Osteocyte (in vitro differentiated cells): ENCODE measurements at regions not wholly inside any gene's neighbourhood (a gene's known extent, or its start where the extent isn't known, plus 50 kb on each side); places are given as distances from the start of the nearest gene placed in this dataset.
A peak's percentile ranks its signal among the peaks of the same experiment; 100 is the strongest.

Experiments used
- DNase-seq: peaks from one replicate; pipeline ENCODE4 v3.0.0; 2021; ENCODE audit warnings: mixed read lengths; ENCODE audit not compliant: unreplicated experiment; ENCODE audit errors: extremely low spot score
- H3K27ac Mint-ChIP-seq: one replicate; pipeline ENCODE4 v1.8.0; 2021; ENCODE audit warnings: mild to moderate bottlenecking, mixed read lengths; ENCODE audit not compliant: unreplicated experiment
- H3K27me3 Mint-ChIP-seq: one replicate; pipeline ENCODE4 v1.8.0; 2021; ENCODE audit warnings: mixed read lengths; ENCODE audit not compliant: unreplicated experiment
- H3K36me3 Mint-ChIP-seq: one replicate; pipeline ENCODE4 v1.8.0; 2021; ENCODE audit warnings: mixed read lengths; ENCODE audit not compliant: unreplicated experiment
- H3K4me1 Mint-ChIP-seq: one replicate; pipeline ENCODE4 v1.8.0; 2021; ENCODE audit warnings: mixed read lengths; ENCODE audit not compliant: unreplicated experiment
- H3K4me3 Mint-ChIP-seq: one replicate; pipeline ENCODE4 v1.8.0; 2021; ENCODE audit warnings: mild to moderate bottlenecking, moderate library complexity, mixed read lengths; ENCODE audit not compliant: unreplicated experiment
- H3K9me3 Mint-ChIP-seq: one replicate; pipeline ENCODE4 v1.8.0; 2021; ENCODE audit warnings: mixed read lengths; ENCODE audit not compliant: unreplicated experiment
- CTCF ChIP-seq: fragments of 200-600 bp; sonication (generic); IDR thresholded peaks from 2 replicates; pipeline ENCODE4 v1.5.0; 2021; ENCODE audit warnings: antibody characterized with exemption, mild to moderate bottlenecking, moderate library complexity

- H3K27me3 Mint-ChIP-seq: peaks cover 3% of the 10 kb centered on the region
- no peaks in the 10 kb centered on the region for H3K4me1 Mint-ChIP-seq
- DNase-seq: no peak
- no peak overlapping the region for H3K4me3 Mint-ChIP-seq
- no peak overlapping the region for H3K27ac Mint-ChIP-seq
- no peaks in the 10 kb centered on the region for H3K9me3 Mint-ChIP-seq
- H3K36me3 Mint-ChIP-seq: no peaks in the 10 kb centered on the region
- no peak for TF ChIP-seq CTCF
These were observed 211.6 kb upstream of the FAM241A start for GRCh38 chr4:111933703-111934102.

GRCh38 chr4:111934314-111934713 is 210.9 kb upstream of the FAM241A start:
- Mint-ChIP-seq H3K4me1 (no peaks in the 10 kb centered on the region), H3K9me3 (no peaks in the 10 kb centered on the region), H3K36me3 (no peaks in the 10 kb centered on the region), H3K27me3 (peaks cover 3% of the 10 kb centered on the region), H3K4me3 (no peak overlapping the region), H3K27ac (no peak overlapping the region)
- no peak for TF ChIP-seq CTCF
- no peak for DNase-seq

GRCh38 chr4:111937368-111937767 is 207.9 kb upstream of the FAM241A start:
- DNase-seq: no peak
- Mint-ChIP-seq H3K4me1 (no peaks in the 10 kb centered on the region), H3K36me3 (no peaks in the 10 kb centered on the region), H3K27ac (no peak overlapping the region), H3K4me3 (no peak overlapping the region), H3K9me3 (no peaks in the 10 kb centered on the region), H3K27me3 (peaks cover 3% of the 10 kb centered on the region)
- peak; percentile 29 for TF ChIP-seq CTCF

GRCh38 chr4:111941957-111942356 is 203.3 kb upstream of the FAM241A start:
- Mint-ChIP-seq H3K27me3 (peaks cover 6% of the 10 kb centered on the region), H3K36me3 (no peaks in the 10 kb centered on the region), H3K27ac (no peak overlapping the region), H3K9me3 (peaks cover 4% of the 10 kb centered on the region), H3K4me3 (no peak overlapping the region), H3K4me1 (no peaks in the 10 kb centered on the region)
- no peak for DNase-seq
- no peak for TF ChIP-seq CTCF

GRCh38 chr4:111943796-111944203 is 201.5 kb upstream of the FAM241A start:
- H3K4me3 Mint-ChIP-seq: no peak overlapping the region
- DNase-seq: no peak
- H3K36me3 Mint-ChIP-seq: no peaks in the 10 kb centered on the region
- H3K27me3 Mint-ChIP-seq: peaks cover 6% of the 10 kb centered on the region
- TF ChIP-seq CTCF: peak; percentile 18
- H3K4me1 Mint-ChIP-seq: no peaks in the 10 kb centered on the region
- H3K27ac Mint-ChIP-seq: no peak overlapping the region
- peaks cover 4% of the 10 kb centered on the region for H3K9me3 Mint-ChIP-seq
